KOPT-K1 (cell line): ENCODE measurements at regions not wholly inside any gene's neighbourhood (a gene's known extent, or its start where the extent isn't known, plus 50 kb on each side); places are given as distances from the start of the nearest gene placed in this dataset.
"Not testable (repeated sequence)": the region's sequence is repeated elsewhere in the genome, so short reads cannot be mapped to it uniquely, and the experiment has no call there.

Experiments
- H3K27ac ChIP-seq: fragments of 200-600 bp; sonication (generic); 2 replicates; pipeline ENCODE4 v1.5.1; 2016; ENCODE audit warnings: antibody characterized with exemption, mild to moderate bottlenecking, low read depth, low read length; ENCODE audit not compliant: poor library complexity, severe bottlenecking
- H3K36me3 ChIP-seq: fragments of 200-600 bp; sonication (generic); 2 replicates; pipeline ENCODE4 v1.5.1; 2017; ENCODE audit warnings: antibody characterized with exemption, mild to moderate bottlenecking, low read length, moderate library complexity; ENCODE audit not compliant: insufficient read depth
- H3K9me3 ChIP-seq: fragments of 200-600 bp; sonication (generic); 2 replicates; pipeline ENCODE4 v1.5.1; 2017; ENCODE audit warnings: antibody characterized with exemption, low read length, mild to moderate bottlenecking; ENCODE audit not compliant: insufficient read depth, poor library complexity, severe bottlenecking

- H3K9me3 ChIP-seq: no peaks in the 10 kb centered on the region
- no peak overlapping the region for H3K27ac ChIP-seq
- no peaks in the 10 kb centered on the region for H3K36me3 ChIP-seq
These were observed 95.0 kb upstream of the IFNGR1 start for GRCh38 chr6:137313928-137314855.

GRCh38 chr6:137313211-137313610, 94.0 kb upstream of the IFNGR1 start:
- H3K36me3 ChIP-seq: no peaks in the 10 kb centered on the region
- no peak overlapping the region for H3K27ac ChIP-seq
- no peaks in the 10 kb centered on the region for H3K9me3 ChIP-seq

- H3K36me3 ChIP-seq: no peaks in the 10 kb centered on the region
- H3K9me3 ChIP-seq: no peaks in the 10 kb centered on the region
- H3K27ac ChIP-seq: no peak overlapping the region
These were observed 92.8 kb upstream of the IFNGR1 start for GRCh38 chr6:137311940-137312339.

- no peak overlapping the region for H3K27ac ChIP-seq
- H3K36me3 ChIP-seq: no peaks in the 10 kb centered on the region
- H3K9me3 ChIP-seq: no peaks in the 10 kb centered on the region
These were observed 90.0 kb upstream of the IFNGR1 start for GRCh38 chr6:137309078-137309762.

GRCh38 chr6:137307163-137307854, 88.1 kb upstream of the IFNGR1 start:
- H3K36me3 ChIP-seq: no peaks in the 10 kb centered on the region
- no peak overlapping the region for H3K27ac ChIP-seq
- no peaks in the 10 kb centered on the region for H3K9me3 ChIP-seq

GRCh38 chr6:137305691-137306090, 86.5 kb upstream of the IFNGR1 start:
- H3K27ac ChIP-seq: no peak overlapping the region
- H3K9me3 ChIP-seq: no peaks in the 10 kb centered on the region
- H3K36me3 ChIP-seq: no peaks in the 10 kb centered on the region

- no peaks in the 10 kb centered on the region for H3K36me3 ChIP-seq
- H3K9me3 ChIP-seq: no peaks in the 10 kb centered on the region
- no peak overlapping the region for H3K27ac ChIP-seq
These were observed 85.0 kb upstream of the IFNGR1 start for GRCh38 chr6:137304020-137304780.

GRCh38 chr6:137303441-137303840, 84.3 kb upstream of the IFNGR1 start:
- no peak overlapping the region for H3K27ac ChIP-seq
- no peaks in the 10 kb centered on the region for H3K9me3 ChIP-seq
- no peaks in the 10 kb centered on the region for H3K36me3 ChIP-seq

- H3K27ac ChIP-seq: no peak overlapping the region
- no peaks in the 10 kb centered on the region for H3K36me3 ChIP-seq
- H3K9me3 ChIP-seq: no peaks in the 10 kb centered on the region
These were observed 80.5 kb upstream of the IFNGR1 start for GRCh38 chr6:137299681-137300080.

- Histone ChIP-seq H3K36me3 (no peaks in the 10 kb centered on the region), H3K9me3 (no peaks in the 10 kb centered on the region), H3K27ac (no peak overlapping the region)
These were observed 78.7 kb upstream of the IFNGR1 start for GRCh38 chr6:137297887-137298286.

GRCh38 chr6:137292326-137292725, 73.1 kb upstream of the IFNGR1 start:
- H3K36me3 ChIP-seq, H3K9me3 ChIP-seq, H3K27ac ChIP-seq: not testable (repeated sequence)

- Histone ChIP-seq H3K9me3 (no peaks in the 10 kb centered on the region), H3K27ac (no peak overlapping the region)
These were observed 72.3 kb upstream of the IFNGR1 start for GRCh38 chr6:137291441-137291840.

GRCh38 chr6:137290601-137291261, 71.5 kb upstream of the IFNGR1 start:
- H3K27ac ChIP-seq: no peak overlapping the region
- no peaks in the 10 kb centered on the region for H3K9me3 ChIP-seq

More at GRCh38 chr6:137291441-137291840, 72.3 kb upstream of the IFNGR1 start:
- H3K36me3 ChIP-seq: no peaks in the 10 kb centered on the region

GRCh38 chr6:137286916-137287315, 67.7 kb upstream of the IFNGR1 start:
- Histone ChIP-seq H3K9me3 (no peaks in the 10 kb centered on the region), H3K36me3 (no peaks in the 10 kb centered on the region), H3K27ac (no peak overlapping the region)

More at GRCh38 chr6:137290601-137291261, 71.5 kb upstream of the IFNGR1 start:
- H3K36me3 ChIP-seq: no peaks in the 10 kb centered on the region
